Ascending aorta (tissue), 2 donors: ENCODE measurements at regions not wholly inside any gene's neighbourhood (a gene's known extent, or its start where the extent isn't known, plus 50 kb on each side); places are given as distances from the start of the nearest gene placed in this dataset.

Experiments
- DNase-seq, 2 donors: peaks; one replicate each; pipeline ENCODE4 v3.0.0-alpha.2; 2019; ENCODE audit warnings: low spot score in 2 of 2
- H3K27ac ChIP-seq, 2 donors: fragments of 200-600 bp; sonication (generic); one replicate each; pipeline ENCODE4 v1.5.1; 2016 to 2017; ENCODE audit warnings: mild to moderate bottlenecking in 1 of 2
- H3K27me3 ChIP-seq: fragments of 200-600 bp; sonication (generic); one replicate; pipeline ENCODE4 v1.5.1; 2017
- H3K36me3 ChIP-seq, 2 donors: fragments of 200-600 bp; sonication (generic); one replicate each; pipeline ENCODE4 v1.5.1; 2016
- H3K4me1 ChIP-seq, 2 donors: fragments of 200-600 bp; sonication (generic); one replicate each; pipeline ENCODE4 v1.5.1; 2016 to 2017; ENCODE audit warnings: mild to moderate bottlenecking in 1 of 2
- H3K4me3 ChIP-seq, 2 donors: fragments of 200-600 bp; sonication (generic); one replicate each; pipeline ENCODE4 v1.5.1; 2016 to 2017; ENCODE audit warnings: mild to moderate bottlenecking in 1 of 2
- H3K9me3 ChIP-seq, 2 donors: fragments of 200-600 bp; sonication (generic); one replicate each; pipeline ENCODE4 v1.5.1; 2016
- intact Hi-C: fragments of 100-400 bp; cut with DNase I; formaldehyde crosslinking; loops from one replicate; pipeline ENCODE4 v1.15.1; 2023
- TF ChIP-seq, protein P1 (sequence below), 3 experiments: fragments of 200-600 bp in 2 of 3; fragments of 450-650 bp in 1 of 3; sonication (generic) in 2 of 3; IDR thresholded peaks; one replicate each; pipeline ENCODE4 v1.5.1; 2016 to 2019; ENCODE audit warnings: antibody characterized with exemption in 3 of 3, mild to moderate bottlenecking in 1 of 3, moderate library complexity in 1 of 3

DNA sequence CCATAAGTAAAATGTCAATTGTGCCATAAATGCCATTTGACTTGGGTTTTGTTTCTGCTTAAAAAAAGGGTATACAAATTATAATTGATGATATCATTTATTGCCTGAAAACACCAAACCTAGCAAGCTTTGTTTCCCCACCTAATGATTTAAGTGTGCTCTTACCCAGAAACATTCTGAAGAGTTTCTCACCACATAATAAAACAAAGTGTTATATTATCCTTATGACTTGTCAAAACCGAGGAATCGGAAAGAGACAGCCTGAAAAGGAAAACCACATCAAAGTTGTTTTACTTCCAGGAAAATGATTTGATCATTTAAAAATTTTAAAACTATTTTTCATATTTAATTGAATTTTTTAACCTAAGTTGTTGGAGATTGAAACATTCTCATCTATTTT, 170.5 kb upstream of the SLC39A10 start:
- intact Hi-C loops = no loop called here
- Histone ChIP-seq H3K27me3 (no peaks in the 10 kb centered on the region), H3K9me3 (no peaks in the 10 kb centered on the region), H3K4me1 (no peaks in the 10 kb centered on the region), H3K27ac (no peak overlapping the region), H3K4me3 (no peak overlapping the region), H3K36me3 (no peaks in the 10 kb centered on the region)
- TF ChIP-seq, protein P1, sequence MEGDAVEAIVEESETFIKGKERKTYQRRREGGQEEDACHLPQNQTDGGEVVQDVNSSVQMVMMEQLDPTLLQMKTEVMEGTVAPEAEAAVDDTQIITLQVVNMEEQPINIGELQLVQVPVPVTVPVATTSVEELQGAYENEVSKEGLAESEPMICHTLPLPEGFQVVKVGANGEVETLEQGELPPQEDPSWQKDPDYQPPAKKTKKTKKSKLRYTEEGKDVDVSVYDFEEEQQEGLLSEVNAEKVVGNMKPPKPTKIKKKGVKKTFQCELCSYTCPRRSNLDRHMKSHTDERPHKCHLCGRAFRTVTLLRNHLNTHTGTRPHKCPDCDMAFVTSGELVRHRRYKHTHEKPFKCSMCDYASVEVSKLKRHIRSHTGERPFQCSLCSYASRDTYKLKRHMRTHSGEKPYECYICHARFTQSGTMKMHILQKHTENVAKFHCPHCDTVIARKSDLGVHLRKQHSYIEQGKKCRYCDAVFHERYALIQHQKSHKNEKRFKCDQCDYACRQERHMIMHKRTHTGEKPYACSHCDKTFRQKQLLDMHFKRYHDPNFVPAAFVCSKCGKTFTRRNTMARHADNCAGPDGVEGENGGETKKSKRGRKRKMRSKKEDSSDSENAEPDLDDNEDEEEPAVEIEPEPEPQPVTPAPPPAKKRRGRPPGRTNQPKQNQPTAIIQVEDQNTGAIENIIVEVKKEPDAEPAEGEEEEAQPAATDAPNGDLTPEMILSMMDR (IDR thresholded peaks at IDR 0.05) = no peak
- no peak for DNase-seq

- no peak overlapping the region for H3K4me3 ChIP-seq
- no peak overlapping the region for H3K27ac ChIP-seq
- H3K9me3 ChIP-seq = no peaks in the 10 kb centered on the region
- TF ChIP-seq, protein P1 (IDR thresholded peaks at IDR 0.05) = no peak
- no peak for DNase-seq
- H3K36me3 ChIP-seq = no peaks in the 10 kb centered on the region
- intact Hi-C loops = no loop called here
- no peaks in the 10 kb centered on the region for H3K4me1 ChIP-seq
- H3K27me3 ChIP-seq = no peaks in the 10 kb centered on the region
Observed at GRCh38 chr2:195482010-195482409, 175.0 kb upstream of the SLC39A10 start.

GRCh38 chr2:195480121-195480520, 176.9 kb upstream of the SLC39A10 start:
- no peaks in the 10 kb centered on the region for H3K9me3 ChIP-seq
- H3K36me3 ChIP-seq = no peaks in the 10 kb centered on the region
- no peaks in the 10 kb centered on the region for H3K27me3 ChIP-seq
- H3K4me1 ChIP-seq = no peaks in the 10 kb centered on the region
- TF ChIP-seq, protein P1 (IDR thresholded peaks at IDR 0.05) = no peak
- no peak for DNase-seq
- no peak overlapping the region for H3K4me3 ChIP-seq
- H3K27ac ChIP-seq = no peak overlapping the region
- intact Hi-C loops = no loop called here

DNA sequence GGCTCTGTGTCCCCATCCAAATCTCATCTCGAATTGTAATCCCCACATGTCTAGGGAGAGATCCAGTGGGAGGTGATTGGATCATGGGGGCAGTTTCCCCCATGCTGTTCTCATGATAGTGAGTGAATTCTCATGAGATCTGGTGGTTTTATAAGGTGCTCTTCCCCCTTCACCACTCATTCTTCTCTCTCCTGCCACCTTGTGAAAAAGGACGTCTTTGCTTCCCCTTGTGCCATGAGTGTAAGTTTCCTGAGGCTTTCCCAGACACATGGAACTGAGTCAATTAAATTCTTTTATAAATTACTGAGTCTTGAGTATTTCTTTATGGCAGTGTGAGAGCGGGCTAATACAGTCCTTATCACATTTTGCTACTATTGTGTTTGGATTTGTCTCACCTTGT, 177.6 kb upstream of the SLC39A10 start:
- intact Hi-C loops = no loop called here
- Histone ChIP-seq H3K27ac (no peak overlapping the region), H3K27me3 (no peaks in the 10 kb centered on the region), H3K4me3 (no peak overlapping the region), H3K4me1 (no peaks in the 10 kb centered on the region), H3K9me3 (no peaks in the 10 kb centered on the region), H3K36me3 (no peaks in the 10 kb centered on the region)
- DNase-seq = no peak
- TF ChIP-seq, protein P1 (IDR thresholded peaks at IDR 0.05) = no peak

DNA sequence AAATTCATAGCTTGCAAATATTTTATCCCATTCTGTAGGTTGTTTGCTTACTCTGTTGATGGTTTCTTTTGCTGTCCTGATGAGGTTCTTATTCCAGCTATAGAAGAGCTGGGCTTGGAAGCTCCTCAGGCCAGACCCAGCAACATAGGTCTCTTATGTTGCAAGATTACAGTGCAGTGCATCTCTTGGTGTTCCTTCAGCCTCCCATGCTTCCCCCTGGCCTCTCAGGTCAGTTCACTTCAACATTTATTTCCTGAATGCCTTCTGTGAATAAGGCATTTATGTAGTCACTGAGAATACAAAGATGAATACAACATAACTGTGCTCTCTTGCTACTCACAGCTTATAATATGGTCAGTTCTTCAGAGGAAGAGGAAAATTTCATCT, 179.0 kb upstream of the SLC39A10 start:
- no peaks in the 10 kb centered on the region for H3K27me3 ChIP-seq
- DNase-seq = no peak
- H3K4me3 ChIP-seq = no peak overlapping the region
- no peak overlapping the region for H3K27ac ChIP-seq
- intact Hi-C loops = no loop called here
- no peaks in the 10 kb centered on the region for H3K36me3 ChIP-seq
- no peaks in the 10 kb centered on the region for H3K4me1 ChIP-seq
- no peaks in the 10 kb centered on the region for H3K9me3 ChIP-seq
- TF ChIP-seq, protein P1 (IDR thresholded peaks at IDR 0.05) = no peak

- intact Hi-C loops = no loop called here
- H3K36me3 ChIP-seq = no peaks in the 10 kb centered on the region
Observed at GRCh38 chr2:195477248-195477995, 179.6 kb upstream of the SLC39A10 start.

More at GRCh38 chr2:195477248-195477995, 179.6 kb upstream of the SLC39A10 start:
- H3K4me1 ChIP-seq = no peaks in the 10 kb centered on the region
- DNase-seq = no peak
- no peaks in the 10 kb centered on the region for H3K9me3 ChIP-seq
- no peak overlapping the region for H3K4me3 ChIP-seq
- H3K27ac ChIP-seq = no peak overlapping the region
- no peaks in the 10 kb centered on the region for H3K27me3 ChIP-seq
- TF ChIP-seq, protein P1 (IDR thresholded peaks at IDR 0.05) = no peak
